ENCODE measurements at regions not wholly inside any gene's neighbourhood (a gene's known extent, or its start where the extent isn't known, plus 50 kb on each side); places are given as distances from the start of the nearest gene placed in this dataset.

- TF ChIP-seq EZH2phosphoT487 (IDR thresholded peaks at IDR 0.05; ENCODE audit: borderline replicate concordance), result no peak
- no peak for TF ChIP-seq SRF (IDR thresholded peaks at IDR 0.05; ENCODE audit: low read depth)
- no peak for TF ChIP-seq JUND (IDR thresholded peaks at IDR 0.05)
- TF ChIP-seq YY1 (IDR thresholded peaks at IDR 0.05; ENCODE audit: extremely low read depth, insufficient replicate concordance, low read depth, low read length), result no peak
- no peak for TF ChIP-seq EGR1 (IDR thresholded peaks at IDR 0.05; ENCODE audit: low read depth)
- TF ChIP-seq ZNF274 (IDR thresholded peaks at IDR 0.05; ENCODE audit: low read depth, low read length), result no peak
- TF ChIP-seq TCF7L2 (IDR thresholded peaks at IDR 0.05; ENCODE audit: borderline replicate concordance, extremely low read depth, insufficient read depth, insufficient read length), result no peak
- TF ChIP-seq ELF1 (IDR thresholded peaks at IDR 0.05; ENCODE audit: borderline replicate concordance, low read depth), result no peak
- no peak for TF ChIP-seq EZH2 (IDR thresholded peaks at IDR 0.05)
- TF ChIP-seq SP1 (IDR thresholded peaks at IDR 0.05; ENCODE audit: low read depth), result no peak
- H3K27me3 ChIP-seq (ENCODE audit: insufficient read depth, low read length), result no peaks in the 10 kb centered on the region
- no peak overlapping the region for H3K27ac ChIP-seq (ENCODE audit: low read depth, low read length)
- CTCF ChIA-PET, result interaction anchor here (0.6 kb wide), 1 partner anchor 13 kb away, joined by 3 read pairs; no protein-coding TSS in a partner anchor
- H3K9me2 ChIP-seq (ENCODE audit: insufficient read depth), result no peaks in the 10 kb centered on the region
- POLR2A ChIA-PET, result no interaction called here
- DNase-seq (ENCODE audit: low read depth, low spot score) (no peak), ATAC-seq (no peak)
- RAD21 ChIA-PET (ENCODE audit: low non-redundant PET in 1 of 2, low total read pairs in 2 of 2, uncharacterized antibody in 2 of 2, unreplicated experiment in 2 of 2), result no interaction called here
- no peaks in the 10 kb centered on the region for H4K20me1 ChIP-seq (ENCODE audit: insufficient read depth)
- H3K4me1 ChIP-seq (ENCODE audit: control insufficient read depth in 1 of 2, insufficient read depth in 2 of 2, low read length in 2 of 2), result no peaks in the 10 kb centered on the region
- H2AFZ ChIP-seq (ENCODE audit: low read depth, low read length, poor library complexity, severe bottlenecking), result no peak overlapping the region
- no peak overlapping the region for H3K9ac ChIP-seq (ENCODE audit: low read length)
- H3K4me2 ChIP-seq (ENCODE audit: low read length), result no peak overlapping the region
- H3K79me2 ChIP-seq (ENCODE audit: insufficient read depth, low read length), result no peaks in the 10 kb centered on the region
- no peak overlapping the region for H3K4me3 ChIP-seq (replicated peaks in 1 of 2; ENCODE audit: low read depth in 1 of 2, low read length in 2 of 2)
- H3K36me3 ChIP-seq (ENCODE audit: control insufficient read depth in 1 of 2, insufficient read depth in 2 of 2, low read length in 2 of 2), result no peaks in the 10 kb centered on the region
- intact Hi-C loops (cut with micrococcal nuclease), result no loop called here
- no TSS peak for BruUV-seq (replicated peaks)
- no peaks in the 10 kb centered on the region for H3K9me3 ChIP-seq (ENCODE audit: control insufficient read depth in 1 of 2, insufficient read depth in 1 of 2, low read depth in 1 of 2, low read length in 2 of 2)
Observed at GRCh38 chr12:93279565-93280412, 97.9 kb upstream of the NUDT4 start.

- Histone ChIP-seq H3K27me3 (ENCODE audit: insufficient read depth, low read length) (no peaks in the 10 kb centered on the region), H3K4me1 (ENCODE audit: control insufficient read depth in 1 of 2, insufficient read depth in 2 of 2, low read length in 2 of 2) (peaks cover 0 to 3% of the 10 kb centered on the region in 2 experiments; a peak in 1 of 4 replicates), H2AFZ (ENCODE audit: low read depth, low read length, poor library complexity, severe bottlenecking) (peak overlapping the region; percentile 54), H3K9me2 (ENCODE audit: insufficient read depth) (no peaks in the 10 kb centered on the region), H3K27ac (ENCODE audit: low read depth, low read length) (no peak overlapping the region), H3K79me2 (ENCODE audit: insufficient read depth, low read length) (no peaks in the 10 kb centered on the region), H3K4me2 (ENCODE audit: low read length) (no peak overlapping the region), H3K9ac (ENCODE audit: low read length) (no peak overlapping the region), H3K36me3 (ENCODE audit: control insufficient read depth in 1 of 2, insufficient read depth in 2 of 2, low read length in 2 of 2) (no peaks in the 10 kb centered on the region), H3K4me3 (replicated peaks in 1 of 2; ENCODE audit: low read depth in 1 of 2, low read length in 2 of 2) (no peak overlapping the region), H4K20me1 (ENCODE audit: insufficient read depth) (no peaks in the 10 kb centered on the region), H3K9me3 (ENCODE audit: control insufficient read depth in 1 of 2, insufficient read depth in 1 of 2, low read depth in 1 of 2, low read length in 2 of 2) (no peaks in the 10 kb centered on the region)
- ATAC-seq, result no peak
- intact Hi-C loops (cut with micrococcal nuclease), result no loop called here
- POLR2A ChIA-PET, result no interaction called here
- RAD21 ChIA-PET (ENCODE audit: low non-redundant PET in 1 of 2, low total read pairs in 2 of 2, uncharacterized antibody in 2 of 2, unreplicated experiment in 2 of 2), result no interaction called here
- no TSS peak for BruUV-seq (replicated peaks)
- CTCF ChIA-PET, result no interaction called here
- no peak for DNase-seq (ENCODE audit: low read depth, low spot score)
- TF ChIP-seq JUND (IDR thresholded peaks at IDR 0.05) (no peak), REST (IDR thresholded peaks at IDR 0.05; ENCODE audit: low read depth) (no peak), ELF1 (IDR thresholded peaks at IDR 0.05; ENCODE audit: borderline replicate concordance, low read depth) (no peak), SIN3A (IDR thresholded peaks at IDR 0.05; ENCODE audit: low read depth) (no peak), EZH2 (IDR thresholded peaks at IDR 0.05) (no peak), EZH2phosphoT487 (IDR thresholded peaks at IDR 0.05; ENCODE audit: borderline replicate concordance) (no peak), SRF (IDR thresholded peaks at IDR 0.05; ENCODE audit: low read depth) (no peak)
Observed at GRCh38 chr12:93287149-93287548, 90.6 kb upstream of the NUDT4 start.
